Ectodermal cell (in vitro differentiated cells): ENCODE measurements at regions not wholly inside any gene's neighbourhood (a gene's known extent, or its start where the extent isn't known, plus 50 kb on each side); places are given as distances from the start of the nearest gene placed in this dataset.
"Not testable (repeated sequence)": the region's sequence is repeated elsewhere in the genome, so short reads cannot be mapped to it uniquely, and the experiment has no call there.

Experiments used
- H3K27ac ChIP-seq: 2 replicates; pipeline ENCODE4 v1.7.0; 2013; ENCODE audit warnings: mild to moderate bottlenecking, low read depth, low read length; ENCODE audit not compliant: insufficient read depth, poor library complexity, severe bottlenecking
- H3K27me3 ChIP-seq: 2 replicates; pipeline ENCODE4 v1.7.0; 2013; ENCODE audit warnings: mild to moderate bottlenecking, low read length; ENCODE audit not compliant: insufficient read depth, control insufficient read depth, poor library complexity, severe bottlenecking
- H3K36me3 ChIP-seq: one replicate; pipeline ENCODE4 v1.7.0; 2013; ENCODE audit warnings: low read length; ENCODE audit not compliant: control insufficient read depth, insufficient read depth
- H3K4me1 ChIP-seq: one replicate; pipeline ENCODE4 v1.7.0; 2013; ENCODE audit warnings: low read length; ENCODE audit not compliant: control insufficient read depth, insufficient read depth
- H3K4me3 ChIP-seq: 2 replicates; pipeline ENCODE4 v1.7.0; 2013; ENCODE audit warnings: low read depth, low read length, control low read depth; ENCODE audit not compliant: insufficient read depth
- H3K9me3 ChIP-seq: 2 replicates; pipeline ENCODE4 v1.7.0; 2013; ENCODE audit warnings: mild to moderate bottlenecking, low read length, moderate library complexity; ENCODE audit not compliant: control insufficient read depth
- WGBS, 2 experiments: methylation state at CpG; one replicate each; pipeline ENCODE4 v1.1.7; 2013; ENCODE audit warnings: missing lambda C conversion rate in 2 of 2; 5-methylcytosine and 5-hydroxymethylcytosine counted together

GRCh38 chr9:33623658-33624586 is 99.9 kb downstream of the ANKRD18B start:
- Histone ChIP-seq H3K27me3 (no peaks in the 10 kb centered on the region), H3K4me1 (no peaks in the 10 kb centered on the region), H3K36me3 (no peaks in the 10 kb centered on the region), H3K4me3 (no peak overlapping the region), H3K9me3 (no peaks in the 10 kb centered on the region), H3K27ac (no peak overlapping the region)
- 34 to 35% methylated on average over 20 of the region's 20 CpGs for WGBS, 2 experiments

GRCh38 chr9:33628318-33628717 is 104.3 kb downstream of the ANKRD18B start:
- WGBS, 2 experiments = 95 to 96% methylated on average over 1 of the region's 1 CpG
- not testable (repeated sequence) for H3K36me3 ChIP-seq, H3K4me3 ChIP-seq, H3K4me1 ChIP-seq, H3K9me3 ChIP-seq, H3K27me3 ChIP-seq, H3K27ac ChIP-seq

GRCh38 chr9:33628865-33629410 is 104.9 kb downstream of the ANKRD18B start:
- no peaks in the 10 kb centered on the region for H3K9me3 ChIP-seq
- H3K4me3 ChIP-seq = no peak overlapping the region
- H3K4me1 ChIP-seq = no peaks in the 10 kb centered on the region
- no peaks in the 10 kb centered on the region for H3K36me3 ChIP-seq
- no peaks in the 10 kb centered on the region for H3K27me3 ChIP-seq
- WGBS, 2 experiments = 88 to 89% methylated on average over 6 of the region's 6 CpGs
- H3K27ac ChIP-seq = no peak overlapping the region

GRCh38 chr9:33633636-33634035 is 109.6 kb downstream of the ANKRD18B start:
- WGBS, 2 experiments = 85 to 91% methylated on average over 2 of the region's 2 CpGs
- H3K36me3 ChIP-seq = no peaks in the 10 kb centered on the region
- H3K27me3 ChIP-seq = no peaks in the 10 kb centered on the region
- H3K27ac ChIP-seq = no peak overlapping the region
- no peak overlapping the region for H3K4me3 ChIP-seq
- no peaks in the 10 kb centered on the region for H3K9me3 ChIP-seq
- H3K4me1 ChIP-seq = no peaks in the 10 kb centered on the region

- Histone ChIP-seq H3K4me3 (no peak overlapping the region), H3K9me3 (no peaks in the 10 kb centered on the region), H3K4me1 (no peaks in the 10 kb centered on the region), H3K27me3 (no peaks in the 10 kb centered on the region), H3K27ac (no peak overlapping the region), H3K36me3 (no peaks in the 10 kb centered on the region)
- 30 to 34% methylated on average over 8 of the region's 8 CpGs for WGBS, 2 experiments
Observed at GRCh38 chr9:33637881-33638280, 113.8 kb downstream of the ANKRD18B start.

GRCh38 chr9:33638391-33638915 is 114.4 kb downstream of the ANKRD18B start:
- no peaks in the 10 kb centered on the region for H3K9me3 ChIP-seq
- H3K36me3 ChIP-seq = no peaks in the 10 kb centered on the region
- H3K27me3 ChIP-seq = no peaks in the 10 kb centered on the region
- no peaks in the 10 kb centered on the region for H3K4me1 ChIP-seq
- H3K4me3 ChIP-seq = no peak overlapping the region
- WGBS, 2 experiments = 84 to 91% methylated on average over 6 of the region's 6 CpGs
- no peak overlapping the region for H3K27ac ChIP-seq

- H3K4me3 ChIP-seq = no peak overlapping the region
- no peaks in the 10 kb centered on the region for H3K27me3 ChIP-seq
Observed at GRCh38 chr9:33645706-33646105, 121.7 kb downstream of the ANKRD18B start.

GRCh38 chr9:33649463-33649862 is 125.4 kb downstream of the ANKRD18B start:
- Histone ChIP-seq H3K4me1 (no peaks in the 10 kb centered on the region), H3K4me3 (no peak overlapping the region), H3K27ac (no peak overlapping the region), H3K36me3 (no peaks in the 10 kb centered on the region), H3K27me3 (no peaks in the 10 kb centered on the region), H3K9me3 (no peaks in the 10 kb centered on the region)

More at GRCh38 chr9:33645706-33646105, 121.7 kb downstream of the ANKRD18B start:
- Histone ChIP-seq H3K4me1 (no peaks in the 10 kb centered on the region), H3K27ac (no peak overlapping the region), H3K9me3 (no peaks in the 10 kb centered on the region), H3K36me3 (no peaks in the 10 kb centered on the region)

GRCh38 chr9:33651125-33651524 is 127.1 kb downstream of the ANKRD18B start:
- 62 to 66% methylated on average over 2 to 3 of the region's 3 CpGs for WGBS, 2 experiments
- Histone ChIP-seq H3K9me3 (no peaks in the 10 kb centered on the region), H3K36me3 (no peaks in the 10 kb centered on the region), H3K27me3 (no peaks in the 10 kb centered on the region), H3K27ac (no peak overlapping the region), H3K4me3 (no peak overlapping the region), H3K4me1 (no peaks in the 10 kb centered on the region)

- no peaks in the 10 kb centered on the region for H3K4me1 ChIP-seq
- no peaks in the 10 kb centered on the region for H3K27me3 ChIP-seq
- H3K9me3 ChIP-seq = no peaks in the 10 kb centered on the region
- no peak overlapping the region for H3K4me3 ChIP-seq
- 86 to 92% methylated on average over 1 of the region's 1 CpG for WGBS, 2 experiments
- H3K27ac ChIP-seq = no peak overlapping the region
- H3K36me3 ChIP-seq = no peaks in the 10 kb centered on the region
Observed at GRCh38 chr9:33659921-33660320, 135.4 kb upstream of the PRSS3 start.
